DND-41 (cell line): ENCODE measurements at regions not wholly inside any gene's neighbourhood (a gene's known extent, or its start where the extent isn't known, plus 50 kb on each side); places are given as distances from the start of the nearest gene placed in this dataset.

Experiments used
- EZH2 ChIP-seq: IDR thresholded peaks from 3 replicates; pipeline ENCODE4 v1.6.1; 2012; ENCODE audit warnings: borderline replicate concordance, low read depth, mild to moderate bottlenecking, moderate library complexity, low read length, inconsistent platforms; ENCODE audit not compliant: severe bottlenecking
- TF ChIP-seq, protein P1 (sequence below): IDR thresholded peaks from 2 replicates; pipeline ENCODE4 v1.5.1; 2012; ENCODE audit warnings: borderline replicate concordance, low read length, moderate library complexity, mild to moderate bottlenecking; ENCODE audit not compliant: poor library complexity, severe bottlenecking; ENCODE audit errors: extremely low read depth

DNA sequence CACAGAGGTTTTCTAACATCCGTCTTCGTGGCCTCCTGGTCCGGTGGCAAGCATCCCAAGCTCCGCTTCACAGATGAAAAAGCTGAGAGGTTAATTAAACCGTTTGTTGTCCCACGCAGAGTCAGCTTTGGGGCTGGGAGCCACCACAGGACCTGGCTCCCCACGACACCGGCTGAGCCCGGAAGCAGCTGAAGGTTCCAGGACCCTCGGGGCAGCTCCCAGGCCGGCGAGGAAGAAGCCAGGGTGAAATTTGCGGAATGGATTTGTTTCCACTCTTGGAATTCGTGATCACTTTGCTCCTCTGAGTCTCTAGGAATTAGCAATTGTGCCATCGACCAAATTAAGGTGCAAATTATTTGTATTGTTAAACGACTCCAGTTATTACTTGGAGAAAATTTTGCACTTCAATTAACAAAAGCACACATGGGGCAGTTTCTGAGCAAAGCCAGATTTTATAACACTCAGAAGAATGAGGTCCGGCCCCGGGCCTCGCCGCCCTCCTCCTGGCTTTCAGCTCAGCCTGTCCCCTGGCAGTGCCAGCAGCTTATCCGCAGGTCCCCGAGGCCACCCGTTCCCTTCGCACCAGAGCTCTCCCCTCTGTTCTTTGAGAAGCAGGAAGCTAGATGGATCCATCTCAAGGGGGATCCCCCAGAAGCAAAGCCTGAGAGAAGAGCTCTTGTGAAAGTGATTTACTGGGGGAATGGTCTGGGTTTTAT, 69.1 kb downstream of the SIK1 start:
- TF ChIP-seq, protein P1, sequence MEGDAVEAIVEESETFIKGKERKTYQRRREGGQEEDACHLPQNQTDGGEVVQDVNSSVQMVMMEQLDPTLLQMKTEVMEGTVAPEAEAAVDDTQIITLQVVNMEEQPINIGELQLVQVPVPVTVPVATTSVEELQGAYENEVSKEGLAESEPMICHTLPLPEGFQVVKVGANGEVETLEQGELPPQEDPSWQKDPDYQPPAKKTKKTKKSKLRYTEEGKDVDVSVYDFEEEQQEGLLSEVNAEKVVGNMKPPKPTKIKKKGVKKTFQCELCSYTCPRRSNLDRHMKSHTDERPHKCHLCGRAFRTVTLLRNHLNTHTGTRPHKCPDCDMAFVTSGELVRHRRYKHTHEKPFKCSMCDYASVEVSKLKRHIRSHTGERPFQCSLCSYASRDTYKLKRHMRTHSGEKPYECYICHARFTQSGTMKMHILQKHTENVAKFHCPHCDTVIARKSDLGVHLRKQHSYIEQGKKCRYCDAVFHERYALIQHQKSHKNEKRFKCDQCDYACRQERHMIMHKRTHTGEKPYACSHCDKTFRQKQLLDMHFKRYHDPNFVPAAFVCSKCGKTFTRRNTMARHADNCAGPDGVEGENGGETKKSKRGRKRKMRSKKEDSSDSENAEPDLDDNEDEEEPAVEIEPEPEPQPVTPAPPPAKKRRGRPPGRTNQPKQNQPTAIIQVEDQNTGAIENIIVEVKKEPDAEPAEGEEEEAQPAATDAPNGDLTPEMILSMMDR = no peak
- TF ChIP-seq EZH2 = no peak
